GM19043 (cell line): ENCODE measurements at regions not wholly inside any gene's neighbourhood (a gene's known extent, or its start where the extent isn't known, plus 50 kb on each side); places are given as distances from the start of the nearest gene placed in this dataset.
"Not testable (repeated sequence)": the region's sequence is repeated elsewhere in the genome, so short reads cannot be mapped to it uniquely, and the experiment has no call there.

Source experiments
- ATAC-seq: cut with Tn5 transposase; IDR thresholded peaks from one replicate; pipeline ENCODE4 v1.9.1; 2021; ENCODE audit warnings: low read depth; ENCODE audit not compliant: unreplicated experiment

DNA sequence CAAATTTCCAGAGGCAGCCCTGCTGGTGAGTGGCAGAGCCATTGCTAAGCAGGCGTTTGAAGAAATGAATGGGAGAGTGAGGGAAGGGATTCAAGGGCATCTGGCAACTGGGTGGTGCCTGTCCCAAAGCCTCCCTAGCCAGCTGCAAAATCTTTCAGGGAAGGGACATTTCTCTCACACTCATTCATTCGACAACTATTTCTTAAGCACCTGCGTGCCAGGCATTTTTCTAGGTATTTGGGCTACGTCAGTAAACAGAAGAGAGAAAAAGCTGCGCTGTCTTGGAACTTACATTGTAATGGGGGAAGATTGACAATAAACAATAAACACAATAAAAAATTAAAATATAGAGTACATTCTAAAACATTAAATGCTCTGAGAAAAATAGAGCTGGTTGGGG is 301.9 kb upstream of the USP24 start:
- ATAC-seq, result no peak

DNA sequence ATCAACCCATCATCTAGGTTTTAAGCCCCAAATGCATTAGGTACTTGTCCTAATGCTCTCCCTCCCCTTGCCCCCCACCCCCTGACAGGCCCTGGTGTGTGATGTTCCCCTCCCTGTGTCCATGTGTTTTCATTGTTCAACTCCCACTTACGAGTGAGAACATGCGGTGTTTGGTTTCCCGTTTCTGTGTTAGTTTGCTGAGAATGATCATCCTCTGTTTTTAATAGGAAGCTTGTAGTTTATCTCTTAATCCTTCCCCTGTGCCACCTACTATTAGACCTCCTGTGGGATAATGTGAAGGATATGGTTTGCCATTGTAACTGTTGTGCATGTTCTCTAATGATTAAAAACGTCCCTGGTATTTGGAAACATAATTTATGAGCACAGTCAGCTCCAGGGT is 299.4 kb upstream of the USP24 start:
- not testable (repeated sequence) for ATAC-seq

DNA sequence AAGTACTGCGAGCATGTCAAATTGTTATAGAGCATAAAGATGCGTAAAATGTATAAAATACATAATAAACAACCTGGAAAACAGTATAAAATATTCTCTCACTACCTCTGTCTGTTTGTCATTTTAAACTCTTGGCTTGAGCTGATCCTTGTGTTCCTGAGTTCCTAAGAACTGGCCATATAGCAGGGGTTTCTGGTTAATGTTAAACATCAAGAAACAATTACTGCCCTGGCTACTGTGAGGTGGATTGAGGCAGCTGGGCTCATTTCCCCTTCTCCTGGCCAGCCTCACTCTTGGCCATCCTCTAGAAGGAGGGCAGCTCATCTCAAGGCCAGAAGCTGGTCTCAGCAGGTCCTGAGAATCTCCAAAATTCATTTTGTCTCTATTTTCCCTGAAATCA is 297.3 kb upstream of the USP24 start:
- no peak for ATAC-seq

DNA sequence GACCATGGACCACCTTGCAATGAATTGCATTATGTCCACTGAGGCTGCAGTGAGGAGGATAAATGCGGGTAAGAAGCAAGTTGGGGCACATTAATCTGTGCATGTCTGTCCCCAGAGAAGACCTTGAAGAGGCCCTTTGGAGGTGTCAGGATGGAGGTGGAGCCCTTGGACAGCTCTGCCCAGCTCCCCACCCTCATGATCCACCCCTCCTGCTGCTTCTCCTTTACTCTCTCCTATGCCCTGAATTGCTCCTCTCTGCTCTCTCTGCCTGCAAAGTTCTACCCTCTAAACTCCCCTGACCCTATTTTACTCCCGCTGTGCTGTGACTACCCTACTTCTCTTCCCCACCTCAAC is 292.4 kb upstream of the USP24 start:
- no peak for ATAC-seq

DNA sequence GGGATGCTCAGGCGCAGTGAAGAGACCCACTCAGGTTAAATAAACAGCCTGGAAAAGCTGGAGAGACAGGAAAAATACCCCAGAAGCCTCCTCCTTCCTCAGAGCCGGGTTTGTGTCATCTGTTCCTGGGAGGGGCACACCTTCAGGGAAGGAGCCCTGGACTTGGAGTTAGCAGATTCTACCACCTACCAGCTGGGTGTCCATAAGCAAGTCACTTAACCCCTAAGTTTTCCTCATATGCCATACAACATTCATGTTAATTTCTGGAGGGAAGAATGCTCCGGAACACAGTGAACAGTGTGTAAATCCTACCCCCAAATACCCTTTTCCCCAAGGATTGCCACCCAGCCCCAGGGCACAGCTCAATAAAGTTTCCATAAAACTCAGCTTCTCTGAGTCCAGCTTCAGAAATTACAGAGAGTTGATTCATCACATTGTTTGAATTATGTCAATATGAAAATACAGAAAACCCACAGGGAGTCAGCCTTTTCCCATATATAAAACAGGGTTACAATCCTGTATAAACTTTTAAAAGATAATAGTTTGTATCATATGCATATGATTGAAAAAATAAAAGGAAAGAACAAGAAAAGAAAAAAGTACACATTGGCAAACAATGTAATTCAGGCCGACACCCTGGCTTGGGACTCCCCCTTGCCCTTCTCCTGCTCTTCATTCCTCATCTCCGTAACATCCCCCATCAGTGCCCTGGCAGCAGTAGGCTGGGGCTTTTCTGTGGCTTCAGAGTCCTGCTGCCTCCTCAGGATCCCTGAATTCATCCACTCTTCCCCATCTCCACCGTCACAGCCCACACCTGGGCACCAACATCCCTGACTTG is 291.8 kb upstream of the USP24 start:
- no peak for ATAC-seq

DNA sequence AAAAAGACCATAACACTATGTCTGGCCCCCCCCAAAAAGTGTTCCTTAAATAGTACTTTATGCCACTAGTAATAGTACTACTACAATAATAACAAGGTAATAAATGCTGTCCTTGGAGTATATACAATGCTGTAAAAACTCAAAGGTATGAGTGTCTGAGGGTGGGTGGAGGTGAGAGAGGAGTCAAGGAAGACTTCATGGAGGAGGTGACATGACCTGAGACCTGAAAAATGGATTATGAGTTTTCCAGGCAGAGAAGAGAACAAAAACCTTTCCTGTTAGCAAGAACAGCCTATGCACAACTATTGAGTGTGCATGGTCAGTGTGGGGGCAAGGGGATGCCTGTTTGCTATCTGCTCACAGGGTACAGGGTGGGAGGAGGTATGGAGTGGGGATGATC is 290.2 kb upstream of the USP24 start:
- ATAC-seq, result no peak

DNA sequence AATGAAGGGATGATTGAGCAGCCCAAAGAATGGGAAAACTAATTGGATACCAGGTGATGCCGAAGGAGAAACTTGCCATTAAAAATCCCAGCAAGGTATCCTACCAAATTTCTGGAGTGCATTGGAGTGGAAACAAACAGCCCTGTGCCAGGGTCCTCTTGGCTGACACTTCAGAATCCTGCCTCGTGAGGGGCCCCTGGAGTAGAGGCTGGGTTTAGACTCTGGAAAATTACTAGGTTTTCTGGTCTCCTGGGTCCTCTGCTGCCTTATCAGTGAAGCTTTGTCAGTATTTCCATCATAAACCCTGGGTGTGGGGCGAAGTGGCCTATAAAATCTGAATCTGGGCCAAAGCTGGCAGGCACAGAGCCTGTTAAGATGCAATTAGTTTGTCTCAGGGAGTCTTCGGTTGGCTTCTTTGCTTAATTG is 289.2 kb upstream of the USP24 start:
- ATAC-seq, result no peak

DNA sequence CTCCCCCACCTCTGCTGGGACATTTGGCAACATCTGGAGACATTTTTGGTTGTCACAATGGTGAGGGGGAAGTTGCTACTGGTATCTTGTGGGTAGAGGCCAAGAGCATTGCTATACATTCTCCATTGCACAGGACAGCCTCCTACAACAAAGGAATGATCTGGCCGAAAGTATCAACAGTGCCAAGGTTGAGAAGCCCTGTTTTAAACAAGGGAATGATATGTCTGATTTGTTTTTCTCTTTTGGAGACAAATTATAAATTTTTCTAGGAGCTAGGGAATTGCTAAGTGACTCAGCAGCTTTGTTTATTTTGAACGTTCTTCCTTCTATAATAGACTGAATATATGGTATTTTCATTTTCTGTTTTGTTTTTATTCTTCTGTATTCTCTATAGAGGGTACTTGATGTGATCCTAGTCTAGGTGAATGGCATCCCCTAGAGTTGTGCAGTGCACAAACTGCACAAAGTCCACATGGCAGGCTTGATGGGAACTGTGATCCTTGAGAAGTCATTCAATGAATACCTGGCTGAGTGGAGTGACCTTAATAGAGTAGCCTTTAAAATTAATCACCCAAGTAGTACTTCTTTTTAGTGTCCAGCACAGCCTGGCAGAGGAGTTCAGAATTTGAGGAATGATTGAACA is 288.6 kb upstream of the USP24 start:
- ATAC-seq, result no peak

DNA sequence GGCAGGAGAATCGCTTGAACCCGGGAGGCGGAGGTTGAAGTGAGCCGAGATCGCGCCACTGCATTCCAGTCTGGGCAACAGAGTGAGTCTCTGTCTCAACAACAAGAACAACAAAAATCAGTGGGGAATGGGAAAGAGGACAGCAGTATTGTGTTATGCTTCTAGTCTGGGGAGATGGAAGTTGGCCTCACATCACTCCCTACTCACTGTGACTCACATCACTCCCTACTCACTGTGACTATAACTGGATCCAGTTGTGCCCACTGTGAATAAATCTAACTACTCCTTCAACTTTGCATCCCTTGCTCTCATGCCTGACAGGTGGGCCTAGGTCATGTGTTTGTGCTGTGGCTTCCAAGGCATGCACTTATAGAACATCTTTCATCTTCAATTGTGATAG is 285.4 kb upstream of the USP24 start:
- no peak for ATAC-seq

DNA sequence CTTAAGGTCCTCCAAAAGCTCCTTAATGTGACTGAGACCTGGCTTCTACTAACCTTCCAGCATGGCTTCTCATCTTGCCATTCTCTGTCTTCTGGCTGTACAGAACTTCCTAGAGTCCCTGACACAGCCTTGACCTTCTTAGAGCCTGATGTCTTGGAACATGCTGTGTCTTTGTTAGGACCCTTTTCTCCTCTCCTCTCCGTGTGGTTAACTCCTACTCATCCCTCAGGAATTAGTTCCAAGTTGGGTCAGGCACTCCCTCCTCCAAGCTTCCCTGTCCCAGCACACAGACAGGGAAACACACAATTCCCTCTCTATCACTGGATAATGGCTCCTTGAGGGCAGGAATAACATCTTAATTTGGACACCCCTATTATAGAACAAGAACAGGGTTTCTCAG is 275.4 kb upstream of the USP24 start:
- no peak for ATAC-seq

DNA sequence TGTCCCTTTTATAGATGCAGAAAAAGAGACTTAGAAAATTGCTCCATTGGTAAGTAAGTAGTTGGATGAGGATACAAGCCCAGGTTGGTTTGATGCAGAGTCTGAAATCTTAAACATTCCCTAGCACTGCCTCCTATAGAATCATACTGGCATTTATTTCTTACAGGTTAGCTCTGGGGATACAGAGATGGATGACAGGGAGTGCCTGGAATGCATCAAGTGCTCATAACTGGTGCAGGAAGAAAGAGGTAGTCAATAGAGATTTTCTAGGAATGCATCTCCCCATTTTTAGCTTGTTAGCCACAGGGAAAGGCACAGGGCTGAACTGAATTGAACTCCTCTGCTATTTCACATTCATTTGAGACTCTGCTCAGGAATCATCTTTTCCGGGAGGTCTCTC is 269.0 kb upstream of the USP24 start:
- ATAC-seq, result no peak

DNA sequence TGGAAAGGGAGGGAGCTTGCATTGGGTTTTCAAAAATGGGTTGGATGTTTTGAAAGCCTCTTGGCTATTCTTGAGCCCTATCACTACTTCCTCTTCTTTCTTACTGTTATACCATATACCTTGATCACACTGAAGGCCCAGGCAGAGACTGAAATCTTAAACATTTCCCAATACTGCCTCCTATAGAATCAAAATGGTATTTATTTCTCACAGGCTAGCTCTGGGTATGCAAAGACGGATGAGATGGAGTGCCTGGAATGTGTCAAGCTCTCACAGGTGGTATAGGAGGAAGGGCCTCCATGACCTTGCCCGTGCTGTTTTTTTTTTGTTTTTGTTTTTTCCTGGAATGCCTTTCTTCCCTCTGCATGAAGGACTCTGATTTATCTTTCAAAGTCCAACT is 268.4 kb upstream of the USP24 start:
- ATAC-seq, result no peak

DNA sequence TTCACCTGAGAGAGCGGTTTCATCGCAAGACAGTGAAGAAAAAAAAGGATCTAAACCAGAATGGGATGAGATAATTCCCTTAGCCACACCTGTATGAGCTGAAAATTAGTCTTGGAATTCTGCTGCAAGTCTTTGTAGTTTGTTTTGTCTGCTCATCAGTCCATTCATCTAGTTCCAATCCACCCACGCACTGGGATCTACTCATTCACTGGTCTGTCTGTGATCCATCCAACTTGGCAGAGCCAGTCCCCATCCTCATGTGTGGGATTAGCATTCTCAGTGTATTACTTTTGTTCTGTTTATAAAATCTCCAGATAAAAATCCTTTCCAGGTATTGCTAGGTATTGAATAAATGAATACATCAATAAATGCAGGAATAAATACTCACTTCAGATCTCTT is 266.5 kb upstream of the USP24 start:
- ATAC-seq, result no peak

DNA sequence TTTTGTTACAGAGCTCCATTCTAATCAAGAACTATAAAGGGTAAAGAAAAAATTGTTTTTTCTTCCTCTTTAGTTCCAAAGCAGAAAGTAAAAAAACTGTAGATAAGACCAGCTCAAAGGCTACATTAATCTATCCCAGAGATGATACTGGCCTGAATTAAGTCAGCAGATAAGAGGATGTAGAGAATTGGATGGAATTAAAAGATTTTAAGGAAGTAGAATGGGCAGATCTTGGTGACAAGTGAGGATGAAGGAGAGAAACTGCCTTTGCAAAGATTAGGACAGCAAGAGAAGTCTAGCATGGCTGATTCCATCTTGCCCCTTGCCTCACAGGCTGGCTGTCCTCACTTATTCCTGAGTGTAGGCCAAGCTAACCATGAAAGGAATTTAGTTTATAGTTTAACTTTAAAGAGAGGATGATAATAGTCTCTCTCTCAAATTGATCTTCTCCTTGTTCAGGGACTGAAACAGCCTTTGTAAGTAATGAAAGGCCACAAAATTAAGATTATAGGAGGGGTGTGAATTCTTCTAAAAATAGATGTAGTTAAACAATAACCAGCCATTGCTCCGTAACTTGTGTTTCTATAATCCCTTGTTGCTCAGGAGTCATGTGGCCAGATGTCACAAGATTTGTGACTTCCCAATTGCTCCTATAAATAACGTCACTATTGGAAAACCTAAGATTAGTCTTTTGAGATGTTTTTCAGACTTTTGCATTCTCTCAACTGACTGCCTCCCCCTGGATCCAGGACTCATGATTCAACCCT is 265.0 kb upstream of the USP24 start:
- ATAC-seq, result no peak

DNA sequence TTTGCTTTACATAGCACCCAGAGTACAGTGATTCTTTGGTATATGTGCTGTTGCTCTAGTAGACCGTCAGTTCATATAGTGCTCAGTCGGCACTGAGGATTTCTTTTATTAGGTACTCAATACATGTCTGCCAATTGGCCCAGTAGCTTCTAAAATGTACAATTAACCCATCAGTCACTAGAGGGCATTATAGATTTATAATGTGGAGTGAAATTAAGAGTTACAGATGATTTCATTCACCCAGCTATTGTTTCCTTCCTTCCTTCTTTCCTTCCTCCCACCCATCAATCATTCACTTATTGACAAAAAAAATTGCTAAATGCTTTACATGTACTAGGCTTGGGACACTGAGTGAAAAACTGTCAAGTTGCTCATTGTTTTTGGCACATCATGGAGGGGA is 263.6 kb upstream of the USP24 start:
- no peak for ATAC-seq

DNA sequence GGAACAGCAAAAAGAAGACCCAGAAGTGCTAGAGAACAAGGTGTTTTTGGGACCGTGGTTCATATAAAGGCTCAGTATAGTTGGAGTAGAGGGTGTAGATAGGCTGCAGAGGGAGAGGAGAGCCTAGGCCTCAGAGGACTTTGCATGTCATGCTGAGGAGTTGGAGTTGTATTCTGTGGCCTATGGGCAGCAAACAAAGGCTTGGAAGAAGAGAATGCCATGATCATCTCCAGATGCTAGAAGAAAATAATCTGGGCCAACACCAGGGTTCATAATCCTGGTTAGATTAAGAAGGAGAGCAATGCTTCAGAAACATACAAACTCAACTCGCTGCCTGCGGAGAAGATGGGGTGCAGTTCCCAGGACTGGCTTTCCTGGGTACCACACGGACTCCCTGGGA is 262.8 kb upstream of the USP24 start:
- ATAC-seq, result no peak

DNA sequence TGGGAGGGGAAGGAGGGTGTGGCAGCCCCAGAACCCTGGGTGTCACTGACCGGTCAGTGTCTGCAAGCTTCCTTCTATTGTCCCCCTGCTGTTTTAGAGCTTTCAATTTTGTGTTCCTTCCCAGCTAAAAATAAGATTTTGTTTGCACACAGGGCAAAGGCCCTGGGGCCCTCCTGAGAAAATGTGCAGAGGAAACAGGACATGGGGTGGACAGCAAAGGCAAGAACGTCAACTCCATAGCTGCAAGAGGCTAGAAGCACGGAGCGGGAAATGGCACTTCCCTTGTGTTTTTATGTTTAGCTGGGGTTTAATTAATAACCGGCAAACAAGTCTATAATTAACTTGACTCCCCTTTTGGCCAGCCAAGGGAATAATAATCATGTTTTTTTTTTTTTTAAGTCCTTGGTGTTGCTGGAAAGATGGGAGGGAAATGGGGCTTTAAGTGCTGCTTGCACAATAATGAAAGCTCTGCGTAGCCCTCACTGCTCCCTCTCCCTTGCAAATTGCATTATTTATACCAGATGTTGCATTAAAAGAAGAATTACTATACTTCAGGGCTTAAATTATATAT is 261.4 kb upstream of the USP24 start:
- ATAC-seq, result no peak

DNA sequence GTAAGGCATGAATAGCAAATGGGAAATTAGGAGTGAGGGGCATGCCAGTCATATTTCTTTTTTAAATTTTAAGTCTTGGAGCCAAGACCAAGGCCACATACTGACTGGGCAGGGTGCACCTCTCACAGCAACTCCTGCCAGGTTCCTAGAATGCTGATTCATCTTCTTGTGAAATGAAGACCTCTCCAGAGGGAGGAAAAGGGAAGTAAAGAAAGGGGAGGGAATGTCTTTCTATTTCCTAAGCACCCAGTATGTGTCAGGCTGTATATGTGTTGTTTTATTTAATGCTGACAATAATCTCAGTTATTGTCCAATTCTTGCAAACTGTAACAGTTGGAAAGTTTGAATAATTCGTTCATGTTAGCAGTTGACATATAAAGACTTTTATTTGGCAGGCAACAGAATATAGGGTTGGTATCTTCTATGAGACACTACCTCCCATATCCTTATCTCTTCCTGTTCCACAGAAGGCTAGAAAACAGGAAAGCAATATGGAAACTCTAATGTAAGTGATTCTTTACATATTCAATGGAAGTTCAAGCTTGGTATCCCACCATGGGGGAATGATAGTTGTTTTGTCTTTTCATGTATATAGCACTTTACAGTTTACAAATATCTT is 259.1 kb upstream of the USP24 start:
- no peak for ATAC-seq

DNA sequence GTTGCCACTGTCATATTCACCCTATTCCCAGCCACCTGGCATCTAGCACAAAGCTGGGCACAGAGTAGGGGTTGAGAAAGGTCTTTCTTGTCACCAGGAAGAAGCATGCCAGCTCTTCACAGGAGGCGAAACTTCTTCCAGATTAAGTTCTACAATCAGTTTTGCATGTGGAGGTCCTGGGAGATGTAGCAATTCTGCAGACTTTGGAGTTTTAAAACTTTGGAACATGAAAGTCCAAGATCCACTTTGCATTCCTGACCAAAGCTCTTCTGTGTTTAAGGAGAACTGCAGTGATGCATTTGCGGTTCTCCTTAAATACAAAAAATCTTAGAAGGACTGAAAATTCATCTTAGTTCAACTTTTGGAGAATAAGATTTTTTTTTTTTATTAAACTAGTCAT is 258.5 kb upstream of the USP24 start:
- ATAC-seq, result no peak

DNA sequence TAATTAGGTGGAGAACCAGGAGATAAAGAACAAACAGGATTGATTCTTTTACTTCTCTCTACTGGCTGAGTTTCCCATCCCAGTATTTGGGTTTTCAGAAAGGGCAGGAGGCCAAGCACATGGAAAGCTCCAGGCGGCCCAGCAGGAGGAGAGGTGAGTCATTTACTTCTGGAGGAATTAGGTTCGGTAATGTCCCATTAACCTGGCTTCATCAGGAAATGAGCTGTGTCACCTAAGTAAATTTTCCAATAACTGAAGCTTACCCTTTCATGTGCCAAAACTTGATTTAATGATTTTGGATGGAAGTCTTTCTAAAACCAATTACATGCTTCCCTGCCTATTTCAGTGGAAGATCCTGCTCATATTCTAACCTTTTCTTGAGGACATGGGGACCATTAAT is 257.6 kb upstream of the USP24 start:
- no peak for ATAC-seq

DNA sequence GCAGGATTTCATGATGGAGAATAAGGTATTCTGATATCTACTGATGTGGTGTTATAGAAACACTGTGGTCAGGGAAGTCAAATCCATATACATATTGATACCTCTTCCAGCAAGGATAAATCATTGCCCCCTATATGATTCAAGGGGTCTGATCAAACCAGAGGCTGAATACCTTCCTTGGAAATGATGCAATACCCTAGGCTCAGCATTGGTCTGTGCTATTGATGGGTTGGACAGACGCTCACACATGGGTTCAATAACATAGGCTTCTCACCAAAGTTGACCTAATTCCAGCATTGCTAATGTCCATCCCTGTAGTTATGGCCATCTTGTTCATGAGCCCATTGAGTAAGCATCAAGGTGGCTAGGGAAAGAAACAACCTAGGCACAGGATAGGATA is 257.0 kb upstream of the USP24 start:
- no peak for ATAC-seq
